ENCODE measurements at regions not wholly inside any gene's neighbourhood (a gene's known extent, or its start where the extent isn't known, plus 50 kb on each side); places are given as distances from the start of the nearest gene placed in this dataset.

GRCh38 chr17:6893382-6894205 lies 62.1 kb upstream of the TEKT1 start:
- H3K27ac Mint-ChIP-seq, result no peak overlapping the region
- intact Hi-C loops (cut with micrococcal nuclease), result loop anchor here (10.0 kb wide), 2 partner anchors 49 to 229 kb away; no protein-coding TSS in a partner anchor
- no peaks in the 10 kb centered on the region for H3K4me1 Mint-ChIP-seq (ENCODE audit: low read depth)
- DNase-seq (ENCODE audit: low spot score), result no peak
- no peak overlapping the region for H3K4me3 Mint-ChIP-seq (ENCODE audit: low read depth)
- H3K36me3 Mint-ChIP-seq (ENCODE audit: low read depth), result no peaks in the 10 kb centered on the region
- H3K9me3 Mint-ChIP-seq, result peaks cover 3% of the 10 kb centered on the region
- H3K27me3 Mint-ChIP-seq (ENCODE audit: low read depth), result peaks cover 41% of the 10 kb centered on the region

DNA sequence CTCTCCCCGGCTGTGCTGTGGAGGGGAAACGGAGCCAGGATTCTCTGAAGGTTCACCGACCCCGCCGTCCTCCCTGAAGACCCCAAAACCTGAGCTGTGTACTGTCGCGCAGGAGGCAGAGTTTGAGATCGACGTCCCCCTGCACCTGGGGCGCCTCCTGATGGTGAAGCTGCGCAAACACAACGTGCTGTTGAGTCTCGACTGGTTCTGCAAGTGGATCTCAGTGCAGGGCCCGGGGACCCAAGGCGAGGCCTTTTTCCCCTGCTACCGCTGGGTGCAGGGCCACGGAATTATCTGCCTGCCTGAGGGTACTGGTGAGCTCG lies 62.6 kb upstream of the TEKT1 start:
- Mint-ChIP-seq H3K27ac (no peak overlapping the region), H3K36me3 (ENCODE audit: low read depth) (no peaks in the 10 kb centered on the region), H3K4me3 (ENCODE audit: low read depth) (no peak overlapping the region), H3K27me3 (ENCODE audit: low read depth) (peaks cover 37% of the 10 kb centered on the region), H3K4me1 (ENCODE audit: low read depth) (no peaks in the 10 kb centered on the region), H3K9me3 (no peaks in the 10 kb centered on the region)
- intact Hi-C loops (cut with micrococcal nuclease), result loop anchor here (10.0 kb wide), 2 partner anchors 49 to 229 kb away; no protein-coding TSS in a partner anchor
- no peak for DNase-seq (ENCODE audit: low spot score)

DNA sequence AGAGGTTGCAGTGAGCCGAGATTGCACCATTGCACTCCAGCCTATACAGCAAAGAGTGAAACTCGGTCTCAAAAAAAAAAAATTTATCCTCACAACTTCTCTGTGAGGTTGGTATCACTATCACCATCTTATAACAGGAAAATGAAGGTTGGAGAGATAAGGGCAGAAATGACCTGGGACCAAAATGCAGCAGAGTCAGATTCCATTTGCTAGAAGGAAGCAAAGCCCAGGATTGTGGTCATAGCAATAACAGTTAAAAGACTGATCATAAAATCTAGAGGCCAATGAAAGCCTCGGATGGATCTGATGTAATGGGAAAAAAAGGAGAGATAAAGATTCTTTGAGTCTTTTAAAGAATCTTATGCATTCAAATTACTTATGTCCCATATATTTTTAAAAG lies 69.6 kb upstream of the TEKT1 start:
- DNase-seq (ENCODE audit: low spot score), result no peak
- H3K36me3 Mint-ChIP-seq (ENCODE audit: low read depth), result no peaks in the 10 kb centered on the region
- no peak overlapping the region for H3K27ac Mint-ChIP-seq
- no peaks in the 10 kb centered on the region for H3K9me3 Mint-ChIP-seq
- H3K27me3 Mint-ChIP-seq (ENCODE audit: low read depth), result peaks cover 7% of the 10 kb centered on the region
- peaks cover 2% of the 10 kb centered on the region for H3K4me1 Mint-ChIP-seq (ENCODE audit: low read depth)
- no peak overlapping the region for H3K4me3 Mint-ChIP-seq (ENCODE audit: low read depth)
- intact Hi-C loops (cut with micrococcal nuclease), result no loop called here

GRCh38 chr17:6903326-6903900 lies 71.9 kb upstream of the TEKT1 start:
- Mint-ChIP-seq H3K27ac (no peak overlapping the region), H3K4me1 (ENCODE audit: low read depth) (peaks cover 2% of the 10 kb centered on the region), H3K27me3 (ENCODE audit: low read depth) (no peaks in the 10 kb centered on the region), H3K4me3 (ENCODE audit: low read depth) (no peak overlapping the region), H3K9me3 (no peaks in the 10 kb centered on the region), H3K36me3 (ENCODE audit: low read depth) (no peaks in the 10 kb centered on the region)
- no peak for DNase-seq (ENCODE audit: low spot score)
- intact Hi-C loops (cut with micrococcal nuclease), result no loop called here

DNA sequence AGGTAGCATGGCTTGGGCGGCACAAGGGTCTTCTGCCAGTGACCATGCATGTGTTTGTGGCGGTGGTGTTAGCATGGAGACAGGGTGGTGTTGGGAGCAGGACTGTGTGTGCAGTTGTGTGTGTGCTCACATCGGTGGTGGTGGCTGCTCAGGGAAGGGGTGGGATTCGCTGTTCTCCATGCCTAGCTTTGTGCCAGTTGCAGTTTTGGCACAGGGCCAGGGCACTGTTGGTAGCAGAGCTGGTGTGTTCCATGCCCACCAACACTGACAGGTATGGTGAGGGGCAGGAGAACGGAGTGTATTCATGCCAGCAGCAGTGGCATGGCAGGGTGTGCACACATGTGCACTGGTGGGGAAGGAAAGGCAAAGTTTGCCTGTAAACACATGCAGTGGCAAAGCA lies 77.3 kb upstream of the TEKT1 start:
- no peak overlapping the region for H3K27ac Mint-ChIP-seq
- peaks cover 26% of the 10 kb centered on the region for H3K4me1 Mint-ChIP-seq (ENCODE audit: low read depth)
- no peak for DNase-seq (ENCODE audit: low spot score)
- intact Hi-C loops (cut with micrococcal nuclease), result no loop called here
- H3K4me3 Mint-ChIP-seq (ENCODE audit: low read depth), result no peak overlapping the region
- H3K9me3 Mint-ChIP-seq, result no peaks in the 10 kb centered on the region
- no peaks in the 10 kb centered on the region for H3K36me3 Mint-ChIP-seq (ENCODE audit: low read depth)
- peaks cover 13% of the 10 kb centered on the region for H3K27me3 Mint-ChIP-seq (ENCODE audit: low read depth)

- H3K27me3 Mint-ChIP-seq (ENCODE audit: low read depth), result peaks cover 21% of the 10 kb centered on the region
- no peaks in the 10 kb centered on the region for H3K9me3 Mint-ChIP-seq
- no peak for DNase-seq (ENCODE audit: low spot score)
- H3K36me3 Mint-ChIP-seq (ENCODE audit: low read depth), result no peaks in the 10 kb centered on the region
- intact Hi-C loops (cut with micrococcal nuclease), result loop anchor here (5.0 kb wide), 1 partner anchor 226 kb away; no protein-coding TSS in a partner anchor
- H3K4me1 Mint-ChIP-seq (ENCODE audit: low read depth), result peaks cover 30% of the 10 kb centered on the region
- no peak overlapping the region for H3K4me3 Mint-ChIP-seq (ENCODE audit: low read depth)
- no peak overlapping the region for H3K27ac Mint-ChIP-seq
These were observed 79.6 kb upstream of the TEKT1 start for GRCh38 chr17:6910987-6911603.

GRCh38 chr17:6912110-6913051 lies 80.9 kb upstream of the TEKT1 start:
- intact Hi-C loops (cut with micrococcal nuclease), result loop anchor here (1.0 to 5.0 kb wide), 2 partner anchors 93 to 225 kb away; no protein-coding TSS in a partner anchor
- Mint-ChIP-seq H3K27ac (no peak overlapping the region), H3K9me3 (no peaks in the 10 kb centered on the region), H3K4me1 (ENCODE audit: low read depth) (peaks cover 30% of the 10 kb centered on the region), H3K4me3 (ENCODE audit: low read depth) (no peak overlapping the region), H3K36me3 (ENCODE audit: low read depth) (no peaks in the 10 kb centered on the region), H3K27me3 (ENCODE audit: low read depth) (peaks cover 27% of the 10 kb centered on the region)
- DNase-seq (ENCODE audit: low spot score), result no peak

DNA sequence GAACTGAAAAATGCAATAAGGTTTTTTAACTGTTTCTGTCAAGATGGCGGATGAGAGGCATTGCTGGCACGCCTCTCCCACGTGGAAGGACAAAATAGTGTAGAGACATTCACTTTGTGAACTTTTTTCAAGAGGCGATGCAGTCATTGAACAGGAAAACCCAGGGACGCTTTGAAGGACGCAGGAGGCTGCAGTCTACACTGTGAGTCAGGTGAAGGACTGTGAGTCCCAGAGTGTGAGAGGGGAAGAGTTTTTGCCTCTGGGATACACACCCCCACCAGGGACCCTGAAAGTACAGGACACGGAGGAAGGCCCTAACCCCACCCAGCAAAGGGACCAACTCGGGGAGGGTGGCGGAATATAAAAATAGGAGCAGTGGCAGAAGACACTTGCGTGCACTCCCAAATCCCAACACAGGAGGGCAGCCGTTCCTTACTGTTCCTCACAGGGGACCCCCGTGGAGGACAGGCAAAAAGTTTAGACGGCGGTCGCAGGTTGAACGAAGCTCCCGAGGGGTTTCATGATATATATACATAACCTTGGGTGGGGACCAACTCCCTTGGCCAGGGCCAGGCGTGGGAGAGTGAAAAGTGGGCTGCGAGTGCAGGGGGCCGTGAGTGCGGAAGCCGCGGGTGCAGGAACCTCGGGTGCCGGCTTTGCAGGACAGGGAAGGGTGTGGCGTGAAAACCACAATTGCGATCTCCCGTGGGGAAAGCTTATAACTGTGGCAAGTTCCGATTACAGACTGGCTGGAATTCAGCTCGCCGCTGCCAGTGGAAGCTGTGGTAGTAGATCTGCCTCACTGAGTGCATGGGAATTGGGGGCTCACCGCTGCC lies 82.0 kb upstream of the ALOX12 start:
- H3K9me3 Mint-ChIP-seq, result no peaks in the 10 kb centered on the region
- H3K27me3 Mint-ChIP-seq (ENCODE audit: low read depth), result peaks cover 27% of the 10 kb centered on the region
- H3K4me3 Mint-ChIP-seq (ENCODE audit: low read depth), result peak overlapping the region; percentile 65
- H3K4me1 Mint-ChIP-seq (ENCODE audit: low read depth), result peaks cover 30% of the 10 kb centered on the region
- intact Hi-C loops (cut with micrococcal nuclease), result loop anchor here (1.0 to 5.0 kb wide), 2 partner anchors 91 to 223 kb away; no protein-coding TSS in a partner anchor
- H3K27ac Mint-ChIP-seq, result no peak overlapping the region
- H3K36me3 Mint-ChIP-seq (ENCODE audit: low read depth), result no peaks in the 10 kb centered on the region
- DNase-seq (ENCODE audit: low spot score), result peak; percentile 55

- no peak overlapping the region for H3K4me3 Mint-ChIP-seq (ENCODE audit: low read depth)
- H3K27me3 Mint-ChIP-seq (ENCODE audit: low read depth), result peaks cover 27% of the 10 kb centered on the region
- H3K27ac Mint-ChIP-seq, result no peak overlapping the region
- intact Hi-C loops (cut with micrococcal nuclease), result loop anchor here (5.0 kb wide), 1 partner anchor 223 kb away; no protein-coding TSS in a partner anchor
- H3K4me1 Mint-ChIP-seq (ENCODE audit: low read depth), result peaks cover 30% of the 10 kb centered on the region
- no peaks in the 10 kb centered on the region for H3K9me3 Mint-ChIP-seq
- H3K36me3 Mint-ChIP-seq (ENCODE audit: low read depth), result no peaks in the 10 kb centered on the region
- DNase-seq (ENCODE audit: low spot score), result no peak
These were observed 81.1 kb upstream of the ALOX12 start for GRCh38 chr17:6914711-6915110.

DNA sequence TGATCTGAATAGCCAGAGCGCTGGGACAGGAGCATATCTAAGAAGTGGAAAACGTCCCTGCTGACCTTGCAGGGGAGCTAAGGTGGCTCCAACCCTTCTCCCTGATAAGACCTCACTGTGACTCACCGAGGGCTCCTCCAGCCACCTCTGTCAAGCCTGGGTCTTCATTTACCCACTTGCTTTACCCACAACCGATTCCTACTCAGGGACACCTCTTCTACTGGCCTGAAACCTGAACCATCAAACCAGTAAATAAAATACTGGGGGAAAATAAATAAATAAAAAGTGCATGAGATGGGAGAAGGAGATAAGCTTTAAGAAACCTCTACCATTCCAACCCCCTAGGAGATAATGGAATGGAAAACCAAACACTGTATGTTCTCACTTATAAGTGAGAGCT lies 80.2 kb upstream of the ALOX12 start:
- Mint-ChIP-seq H3K27ac (no peak overlapping the region), H3K4me1 (ENCODE audit: low read depth) (peaks cover 30% of the 10 kb centered on the region), H3K9me3 (no peaks in the 10 kb centered on the region), H3K27me3 (ENCODE audit: low read depth) (peaks cover 27% of the 10 kb centered on the region), H3K36me3 (ENCODE audit: low read depth) (no peaks in the 10 kb centered on the region), H3K4me3 (ENCODE audit: low read depth) (no peak overlapping the region)
- DNase-seq (ENCODE audit: low spot score), result no peak
- intact Hi-C loops (cut with micrococcal nuclease), result no loop called here

GRCh38 chr17:6919158-6919557 lies 76.7 kb upstream of the ALOX12 start:
- peaks cover 8% of the 10 kb centered on the region for H3K4me1 Mint-ChIP-seq (ENCODE audit: low read depth)
- DNase-seq (ENCODE audit: low spot score), result no peak
- H3K27me3 Mint-ChIP-seq (ENCODE audit: low read depth), result peaks cover 22% of the 10 kb centered on the region
- H3K36me3 Mint-ChIP-seq (ENCODE audit: low read depth), result peaks cover 3% of the 10 kb centered on the region
- intact Hi-C loops (cut with micrococcal nuclease), result no loop called here
- H3K4me3 Mint-ChIP-seq (ENCODE audit: low read depth), result no peak overlapping the region
- H3K27ac Mint-ChIP-seq, result no peak overlapping the region
- H3K9me3 Mint-ChIP-seq, result no peaks in the 10 kb centered on the region

GRCh38 chr17:6923385-6923784 lies 72.5 kb upstream of the ALOX12 start:
- H3K36me3 Mint-ChIP-seq (ENCODE audit: low read depth), result peaks cover 11% of the 10 kb centered on the region
- intact Hi-C loops (cut with micrococcal nuclease), result no loop called here
- DNase-seq (ENCODE audit: low spot score), result no peak
- peaks cover 19% of the 10 kb centered on the region for H3K4me1 Mint-ChIP-seq (ENCODE audit: low read depth)
- peaks cover 6% of the 10 kb centered on the region for H3K9me3 Mint-ChIP-seq
- no peak overlapping the region for H3K4me3 Mint-ChIP-seq (ENCODE audit: low read depth)
- no peak overlapping the region for H3K27ac Mint-ChIP-seq
- peaks cover 14% of the 10 kb centered on the region for H3K27me3 Mint-ChIP-seq (ENCODE audit: low read depth)

Data from activated T-helper 2 cell treated with anti-CD3 and anti-CD28 coated beads, Interferon-gamma antibody, Interleukin-2, Interleukin-4, amounts not matched to agents 10 μg/mL and 5 μg/mL and 100 μg/mL, durations not matched to agents 14 hours and 24 hours and 36 hours (primary cell).